ENCODE measurements at regions not wholly inside any gene's neighbourhood (a gene's known extent, or its start where the extent isn't known, plus 50 kb on each side); places are given as distances from the start of the nearest gene placed in this dataset.

DNA sequence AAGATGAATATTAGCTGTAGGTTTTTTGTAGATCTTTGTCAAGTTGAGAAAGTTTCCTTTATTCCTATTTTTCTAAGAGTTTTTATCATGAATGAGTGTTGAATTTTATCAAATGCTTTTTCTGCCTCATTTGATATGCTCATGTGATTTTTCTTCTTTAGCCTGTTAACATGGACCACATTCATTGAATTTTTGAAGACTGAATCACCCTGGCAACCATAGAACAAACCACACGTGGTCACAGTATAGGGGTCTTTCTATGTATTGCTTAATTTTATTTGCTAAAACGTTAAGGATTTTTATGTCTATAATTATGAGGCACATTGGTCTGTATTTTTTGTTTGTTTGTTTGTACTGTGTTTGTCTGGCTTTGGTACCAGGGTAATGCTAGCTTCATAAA, 201.7 kb upstream of the CWC22 start:
- ATAC-seq, result no peak
- no peak for DNase-seq

GRCh38 chr2:180205621-180206235, 198.6 kb upstream of the CWC22 start:
- DNase-seq, result no peak
- ATAC-seq, result no peak

- ATAC-seq (no peak), DNase-seq (no peak)
Observed at GRCh38 chr2:180203972-180204371, 196.9 kb upstream of the CWC22 start.

DNA sequence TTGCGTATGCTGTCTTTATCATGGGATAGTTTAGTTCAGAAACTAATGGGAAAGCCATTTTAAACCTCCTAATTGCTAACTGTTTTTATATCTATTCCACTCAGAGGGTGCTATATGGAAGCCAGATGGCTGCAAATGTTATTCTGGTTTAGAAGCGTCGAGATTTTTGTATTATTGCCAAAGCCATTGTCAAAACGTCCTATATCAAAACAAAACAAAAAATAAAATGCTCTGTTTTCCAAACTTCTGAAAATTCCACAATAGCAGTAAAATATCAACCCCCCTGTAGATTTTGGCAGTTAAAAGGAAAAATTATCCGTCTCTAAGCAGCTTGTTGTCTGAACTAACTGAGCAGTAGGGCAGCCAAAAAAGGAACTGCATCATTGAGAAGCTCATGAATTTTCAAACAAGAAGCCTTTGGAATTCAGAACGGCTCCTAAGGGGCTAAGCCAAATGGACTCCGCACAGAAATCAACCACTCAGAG, 195.4 kb upstream of the CWC22 start:
- ATAC-seq (no peak), DNase-seq (no peak)

- no peak for ATAC-seq
- no peak for DNase-seq
Observed at GRCh38 chr2:180196419-180196977, 189.4 kb upstream of the CWC22 start.

- DNase-seq (no peak), ATAC-seq (no peak)
Observed at GRCh38 chr2:180195847-180196246, 188.8 kb upstream of the CWC22 start.

DNA sequence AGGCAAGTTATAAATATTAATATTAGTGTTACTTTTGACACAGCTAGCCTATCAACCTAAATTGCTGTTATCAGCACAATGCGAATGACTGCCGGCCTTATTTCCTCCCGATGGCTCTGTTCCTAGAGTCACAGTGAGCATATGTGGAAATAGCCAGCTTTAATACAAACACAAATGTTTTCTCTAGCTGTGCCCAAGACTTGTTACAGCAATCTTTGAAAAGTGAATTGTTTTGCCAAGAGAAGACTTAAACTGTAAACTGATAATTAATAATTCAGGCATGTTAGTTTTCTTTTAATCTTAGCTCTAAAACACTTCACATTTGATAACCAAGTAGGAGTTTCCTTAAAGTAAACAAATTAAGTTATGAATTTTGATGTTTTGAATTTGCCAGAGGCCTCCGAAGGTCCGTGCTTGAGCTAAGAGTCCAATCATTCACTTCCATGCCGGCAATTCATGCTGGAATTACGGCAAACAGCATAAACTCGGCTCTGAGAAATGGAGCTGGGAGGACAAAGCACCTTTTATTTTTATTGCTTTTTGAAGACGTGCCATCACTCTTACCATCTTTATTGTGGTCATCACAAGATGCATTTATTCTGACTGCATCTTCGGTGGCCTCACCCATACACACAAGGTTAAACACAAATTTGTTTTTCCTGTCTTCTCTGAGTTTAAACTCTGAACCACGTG, 184.5 kb upstream of the CWC22 start:
- ATAC-seq, result no peak
- no peak for DNase-seq

DNA sequence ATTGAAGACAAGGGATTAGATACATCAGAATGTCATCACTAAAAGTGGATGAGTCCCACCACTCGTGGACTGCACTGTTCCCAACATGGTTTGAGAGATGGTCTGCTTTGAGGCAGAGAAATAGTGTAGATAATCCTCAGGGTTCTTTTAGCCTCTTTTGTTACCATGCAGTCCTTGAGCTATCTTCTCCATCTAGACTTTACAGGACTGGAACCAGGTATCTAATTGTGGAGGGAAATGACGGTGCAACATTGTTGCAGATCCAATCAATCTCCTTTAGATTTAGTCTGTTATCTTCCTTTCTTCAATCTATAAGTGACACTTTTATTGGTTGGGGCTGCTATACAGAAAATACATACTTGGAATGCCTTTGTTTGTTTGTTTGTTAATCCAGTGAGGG, 183.8 kb upstream of the CWC22 start:
- ATAC-seq, result no peak
- no peak for DNase-seq

DNA sequence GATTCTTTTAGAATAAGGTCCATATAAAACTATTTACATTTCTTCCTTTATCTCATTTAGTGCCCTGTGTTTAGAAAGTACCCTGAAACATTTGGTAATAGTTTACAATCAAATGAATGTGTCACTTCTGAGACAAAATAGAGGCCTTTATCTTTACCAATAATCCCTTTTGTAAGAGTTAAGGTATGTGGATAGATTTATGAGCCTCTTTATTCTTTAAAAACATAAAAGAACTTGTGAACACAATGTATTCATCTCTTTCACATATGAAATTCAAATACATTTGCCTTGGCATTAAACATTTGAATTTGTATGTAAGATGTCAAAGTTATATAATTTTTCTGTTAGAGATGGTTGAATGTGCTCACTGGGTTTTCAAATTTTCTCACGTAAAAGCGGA, 180.5 kb upstream of the CWC22 start:
- no peak for DNase-seq
- ATAC-seq, result no peak

DNA sequence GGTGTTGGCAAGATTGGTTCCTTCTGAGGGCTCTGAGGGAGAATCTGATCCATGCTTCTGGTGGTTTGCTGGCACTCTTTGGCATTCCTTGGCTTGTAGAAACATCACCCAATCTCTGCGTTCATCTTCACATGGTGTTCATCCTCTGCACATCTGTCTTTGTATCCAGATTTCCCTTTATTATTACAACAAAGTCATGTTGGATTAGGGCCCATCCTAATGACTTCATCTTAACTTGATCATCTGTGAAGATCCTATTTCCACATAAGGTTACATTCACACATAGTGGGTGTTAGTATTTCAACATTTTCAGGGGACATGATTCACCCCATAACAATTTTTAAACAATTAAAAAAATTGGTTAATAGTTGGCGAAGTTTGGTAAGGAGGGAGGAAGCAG, 177.4 kb upstream of the CWC22 start:
- DNase-seq, result no peak
- ATAC-seq, result no peak

- DNase-seq (no peak), ATAC-seq (no peak)
Observed at GRCh38 chr2:180180511-180180910, 173.4 kb upstream of the CWC22 start.

- DNase-seq, result no peak
Observed at GRCh38 chr2:180177534-180177933, 170.4 kb upstream of the CWC22 start.

GRCh38 chr2:180175736-180176135, 168.6 kb upstream of the CWC22 start:
- ATAC-seq, result no peak
- DNase-seq, result no peak

More at GRCh38 chr2:180177534-180177933, 170.4 kb upstream of the CWC22 start:
- no peak for ATAC-seq

GRCh38 chr2:180174580-180174979, 167.5 kb upstream of the CWC22 start:
- ATAC-seq, result no peak
- no peak for DNase-seq

GRCh38 chr2:180169474-180169873, 162.4 kb upstream of the CWC22 start:
- DNase-seq, result no peak
- ATAC-seq, result no peak

- ATAC-seq, result no peak
Observed at GRCh38 chr2:180161415-180161814, 154.3 kb upstream of the CWC22 start.

DNA sequence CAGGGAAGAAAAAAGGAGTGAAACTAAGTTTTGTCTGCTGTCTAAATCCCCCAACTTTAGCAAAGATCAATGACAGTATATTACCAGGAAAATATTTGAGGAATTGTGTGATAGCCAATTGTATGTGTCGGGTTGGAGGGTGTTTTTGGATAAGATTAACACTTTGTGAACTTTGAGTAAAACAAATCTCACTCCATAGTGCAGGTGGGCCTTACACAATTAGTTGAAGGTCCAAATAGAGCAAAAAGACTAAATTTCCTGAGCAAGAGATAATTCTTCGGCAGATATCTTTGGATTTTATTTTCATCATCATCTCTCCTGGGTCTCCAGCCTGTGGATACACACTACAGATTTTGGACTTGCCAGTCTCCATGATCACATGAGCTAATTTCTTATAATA, 152.8 kb upstream of the CWC22 start:
- no peak for ATAC-seq
- DNase-seq, result no peak

More at GRCh38 chr2:180161415-180161814, 154.3 kb upstream of the CWC22 start:
- DNase-seq, result no peak

GRCh38 chr2:180158961-180159360, 151.9 kb upstream of the CWC22 start:
- ATAC-seq (no peak), DNase-seq (no peak)

GRCh38 chr2:180156651-180157050, 149.6 kb upstream of the CWC22 start:
- DNase-seq (no peak), ATAC-seq (no peak)

- ATAC-seq (no peak), DNase-seq (no peak)
Observed at GRCh38 chr2:180150606-180151005, 143.5 kb upstream of the CWC22 start.

DNA sequence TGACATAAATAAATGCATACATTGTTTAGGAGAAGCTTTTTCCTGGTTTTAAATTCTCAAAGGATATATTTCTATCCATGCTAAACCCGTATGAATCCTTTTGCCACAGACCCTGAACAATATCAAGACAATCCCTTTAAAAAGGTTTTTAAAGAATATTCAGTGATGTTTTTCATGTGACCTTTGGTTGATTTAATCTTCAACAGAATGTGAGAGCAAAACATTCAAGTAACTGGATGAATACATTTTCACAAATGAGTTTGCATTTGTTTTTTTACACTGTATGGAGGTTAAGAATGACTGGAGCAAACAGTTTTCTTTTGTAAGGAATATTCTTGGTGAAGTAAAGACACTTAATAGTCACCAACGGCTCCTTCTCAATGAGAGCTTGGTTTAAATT, 139.4 kb upstream of the CWC22 start:
- DNase-seq (no peak), ATAC-seq (no peak)

- DNase-seq (no peak), ATAC-seq (no peak)
Observed at GRCh38 chr2:180146114-180146513, 139.0 kb upstream of the CWC22 start.

DNA sequence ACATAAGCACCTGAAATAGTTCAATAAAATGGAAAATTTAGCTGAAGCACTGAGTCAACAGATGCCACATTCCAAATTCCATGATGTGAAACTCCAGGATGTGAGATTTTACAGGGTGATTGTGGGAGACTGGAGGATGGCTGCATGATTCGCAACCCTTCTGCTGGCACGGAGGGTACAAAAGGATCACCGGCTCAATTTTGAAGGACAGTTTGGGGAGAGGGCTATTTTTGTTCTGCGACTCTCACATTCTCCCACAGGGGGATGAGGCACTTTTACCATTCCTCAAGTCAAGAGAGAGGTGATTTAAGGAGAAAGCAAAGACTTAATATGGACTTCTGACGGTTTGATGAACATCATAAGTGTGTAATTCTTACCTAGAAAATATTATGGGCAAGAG, 138.1 kb upstream of the CWC22 start:
- DNase-seq (no peak), ATAC-seq (no peak)

DNA sequence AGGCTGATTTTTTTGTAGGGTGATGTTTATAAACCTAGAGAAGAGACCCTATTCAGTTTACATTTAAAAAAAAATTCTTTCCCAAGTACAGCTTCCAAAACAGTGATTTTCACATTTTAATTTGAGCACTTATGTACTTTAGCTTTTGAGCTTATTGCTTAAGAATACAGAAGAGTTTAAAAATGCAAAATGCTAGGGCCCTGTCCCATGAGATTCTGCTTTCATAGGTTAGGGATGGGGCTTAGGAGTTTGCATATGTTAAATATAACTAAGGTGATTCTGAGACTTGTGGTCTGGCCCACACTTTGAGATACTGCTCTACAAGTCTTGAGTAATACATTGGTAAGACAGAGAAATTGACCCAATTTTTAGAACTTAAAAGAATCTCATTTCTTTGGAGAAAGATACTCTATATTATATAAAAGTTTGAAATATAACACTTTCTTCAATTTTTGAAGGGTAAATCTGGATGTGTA, 137.3 kb upstream of the CWC22 start:
- ATAC-seq (no peak), DNase-seq (no peak)
